Karpas-422 (cell line): ENCODE measurements at regions not wholly inside any gene's neighbourhood (a gene's known extent, or its start where the extent isn't known, plus 50 kb on each side); places are given as distances from the start of the nearest gene placed in this dataset.
"Not testable (repeated sequence)": the region's sequence is repeated elsewhere in the genome, so short reads cannot be mapped to it uniquely, and the experiment has no call there.

Experiments
- DNase-seq: peaks from one replicate; pipeline ENCODE4 v3.0.0-alpha.2; 2015
- H2AFZ ChIP-seq: fragments of 200-600 bp; sonication (generic); 2 replicates; pipeline ENCODE4 v1.6.1; 2014; ENCODE audit warnings: antibody characterized with exemption, low read length, mixed read lengths
- H3K27ac ChIP-seq: fragments of 200-600 bp; sonication (generic); 2 replicates; pipeline ENCODE4 v1.5.1; 2014; ENCODE audit warnings: mild to moderate bottlenecking, low read length, moderate library complexity
- H3K27me3 ChIP-seq: fragments of 200-600 bp; sonication (generic); 2 replicates; pipeline ENCODE4 v1.6.1; 2014; ENCODE audit warnings: low read length, mixed read lengths
- H3K36me3 ChIP-seq: fragments of 200-600 bp; sonication (generic); 2 replicates; pipeline ENCODE4 v1.6.1; 2014; ENCODE audit warnings: low read length, mixed read lengths; ENCODE audit not compliant: insufficient read depth
- H3K4me1 ChIP-seq: fragments of 200-600 bp; sonication (generic); 2 replicates; pipeline ENCODE4 v1.6.1; 2014; ENCODE audit warnings: mild to moderate bottlenecking, low read length, mixed read lengths
- H3K4me2 ChIP-seq: fragments of 200-600 bp; sonication (generic); 2 replicates; pipeline ENCODE4 v1.6.1; 2014; ENCODE audit warnings: low read length, low read depth, mild to moderate bottlenecking; ENCODE audit not compliant: poor library complexity, severe bottlenecking
- H3K4me3 ChIP-seq: fragments of 200-600 bp; sonication (generic); 2 replicates; pipeline ENCODE4 v1.5.1; 2014; ENCODE audit warnings: mild to moderate bottlenecking, antibody characterized with exemption, low read length, mixed read lengths
- H3K79me2 ChIP-seq: fragments of 200-600 bp; sonication (generic); 2 replicates; pipeline ENCODE4 v1.6.1; 2014; ENCODE audit warnings: mild to moderate bottlenecking, low read length, mixed read lengths
- H3K9ac ChIP-seq: fragments of 200-600 bp; sonication (generic); 2 replicates; pipeline ENCODE4 v1.6.0; 2014; ENCODE audit warnings: low read length
- H3K9me2 ChIP-seq: fragments of 200-600 bp; sonication (generic), shearing (Covaris generic); replicated peaks from 2 replicates; pipeline ENCODE4 v1.6.0; 2014; ENCODE audit warnings: mild to moderate bottlenecking, low read length, moderate library complexity; ENCODE audit not compliant: insufficient read depth
- H3K9me3 ChIP-seq: fragments of 300-700, 200-600 bp; sonication (generic); 2 replicates; pipeline ENCODE4 v1.6.1; 2014; ENCODE audit warnings: low read length, mixed read lengths
- H4K20me1 ChIP-seq: fragments of 200-600 bp; sonication (generic); 2 replicates; pipeline ENCODE4 v1.6.1; 2014; ENCODE audit warnings: mild to moderate bottlenecking, antibody characterized with exemption, low read length, low read depth; ENCODE audit not compliant: insufficient read depth

DNA sequence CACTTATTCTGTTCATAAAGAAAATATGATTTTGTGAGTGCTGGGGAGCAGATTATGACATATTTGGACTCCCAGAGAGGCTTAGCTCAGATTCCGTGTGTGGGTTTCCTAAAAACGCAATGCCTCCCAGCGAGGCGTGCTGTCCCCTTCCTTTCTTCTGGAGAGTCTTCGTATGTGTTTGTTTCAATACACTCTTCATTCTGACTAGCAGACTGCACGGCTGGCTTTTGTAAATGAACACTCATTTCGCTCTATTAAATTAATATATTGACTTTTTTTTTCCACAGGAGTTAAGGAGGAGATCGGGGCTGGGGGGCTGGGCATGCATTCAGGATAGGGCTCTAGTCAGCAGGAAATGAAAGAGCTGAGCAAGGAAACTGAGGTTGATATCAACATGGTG, 102.3 kb downstream of the KBTBD2 start:
- H3K9me2 ChIP-seq, H4K20me1 ChIP-seq, H3K4me2 ChIP-seq, H3K9me3 ChIP-seq, H3K9ac ChIP-seq, H3K27ac ChIP-seq, H3K27me3 ChIP-seq, H3K79me2 ChIP-seq, DNase-seq, H3K36me3 ChIP-seq, H3K4me1 ChIP-seq, H2AFZ ChIP-seq, H3K4me3 ChIP-seq: not testable (repeated sequence)

DNA sequence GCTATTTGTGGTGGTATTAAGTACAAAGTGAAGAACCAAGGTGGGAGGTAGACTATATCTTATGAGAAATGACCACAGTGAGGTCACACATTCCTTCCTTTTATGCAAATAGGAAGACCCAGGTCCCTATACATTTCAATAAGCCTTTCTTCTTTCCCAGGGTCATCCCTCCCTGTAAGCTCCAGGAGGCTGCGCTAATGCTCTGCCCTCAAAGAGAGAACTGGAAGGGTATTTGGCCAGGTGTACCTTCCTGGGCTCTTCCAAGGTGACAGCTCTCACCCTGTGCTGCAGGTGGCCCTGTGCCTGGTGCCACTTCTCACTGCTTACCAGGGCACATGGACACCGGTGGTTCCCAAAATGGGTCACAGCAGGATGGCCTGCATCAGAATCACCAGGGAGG, 103.4 kb downstream of the KBTBD2 start:
- DNase-seq, H4K20me1 ChIP-seq, H3K9me3 ChIP-seq, H3K79me2 ChIP-seq, H3K9ac ChIP-seq, H3K36me3 ChIP-seq, H3K9me2 ChIP-seq, H2AFZ ChIP-seq, H3K27me3 ChIP-seq, H3K27ac ChIP-seq, H3K4me1 ChIP-seq, H3K4me3 ChIP-seq, H3K4me2 ChIP-seq: not testable (repeated sequence)

DNA sequence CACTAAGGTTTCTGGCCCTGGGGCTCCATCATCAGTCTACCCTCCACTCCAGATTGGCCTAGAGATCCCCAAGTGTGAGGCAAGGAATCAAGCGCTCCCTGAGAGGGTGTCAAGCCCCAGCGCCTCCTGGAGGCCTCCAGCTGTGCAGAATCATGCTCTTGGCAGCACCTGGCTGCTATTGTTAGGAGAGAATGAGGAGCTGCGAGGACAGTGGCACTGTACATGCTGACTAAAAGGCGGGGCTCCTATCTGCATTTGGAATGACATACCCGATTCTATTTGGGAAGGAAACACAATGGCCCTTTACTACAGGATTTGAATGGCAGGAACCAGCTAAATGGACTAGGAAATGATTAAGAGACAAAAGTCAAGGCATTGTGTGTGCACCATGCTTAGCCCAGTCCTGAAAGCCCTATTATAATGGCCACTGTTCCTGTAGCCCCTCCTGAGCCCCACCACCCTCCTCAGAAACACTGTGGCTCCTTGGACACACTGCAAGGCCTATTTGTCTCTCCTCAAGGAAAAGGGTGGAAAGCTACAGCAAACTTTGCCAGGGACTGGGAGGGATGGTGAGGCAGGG, 106.1 kb downstream of the KBTBD2 start:
- not testable (repeated sequence) for DNase-seq, H3K4me3 ChIP-seq, H3K36me3 ChIP-seq, H3K9me3 ChIP-seq, H3K9ac ChIP-seq, H3K4me1 ChIP-seq, H4K20me1 ChIP-seq, H3K9me2 ChIP-seq, H3K79me2 ChIP-seq, H2AFZ ChIP-seq, H3K27me3 ChIP-seq, H3K4me2 ChIP-seq, H3K27ac ChIP-seq

DNA sequence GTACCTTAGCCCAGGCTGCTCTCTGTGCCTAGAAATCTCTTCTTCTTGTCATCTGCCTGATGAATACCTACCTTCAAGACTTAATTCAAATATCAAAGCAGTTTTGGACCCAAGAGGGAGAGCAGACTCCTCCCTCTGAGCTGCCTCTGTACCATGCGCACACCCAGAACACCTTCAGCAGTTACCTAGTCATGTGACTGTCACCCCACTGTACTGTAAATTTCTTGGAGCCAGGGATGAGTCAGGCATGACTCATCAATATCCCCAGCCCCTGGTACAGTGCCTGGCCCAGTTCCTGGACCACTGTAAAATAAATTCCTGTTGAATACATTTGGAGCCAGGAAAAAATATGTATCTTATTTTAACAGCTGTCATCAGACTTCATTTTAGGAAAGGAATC, 111.7 kb downstream of the KBTBD2 start:
- not testable (repeated sequence) for H2AFZ ChIP-seq, H3K9me2 ChIP-seq, H3K27ac ChIP-seq

DNA sequence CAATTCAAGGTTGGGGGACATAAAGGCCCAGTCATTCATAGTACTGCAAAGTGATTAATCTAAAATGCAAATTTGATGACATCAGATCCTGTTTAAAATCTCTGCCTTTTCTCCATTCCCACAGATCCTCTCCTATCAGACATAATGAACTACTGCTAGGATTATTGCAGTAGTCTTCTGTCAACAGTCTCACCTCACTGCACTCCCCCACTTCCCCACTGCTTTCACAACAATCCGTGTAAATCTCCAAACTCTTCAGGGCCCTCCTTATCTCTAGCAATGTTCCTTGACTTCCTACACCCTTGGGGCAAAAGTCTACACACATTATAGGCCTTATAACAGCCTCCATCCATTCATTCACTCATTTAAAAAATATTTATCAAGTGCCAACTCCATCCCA, 112.4 kb downstream of the KBTBD2 start:
- H3K27me3 ChIP-seq = no peaks in the 10 kb centered on the region
- DNase-seq = no peak
- H3K36me3 ChIP-seq = no peaks in the 10 kb centered on the region
- H3K9me3 ChIP-seq = no peaks in the 10 kb centered on the region
- no peaks in the 10 kb centered on the region for H4K20me1 ChIP-seq
- no peak overlapping the region for H3K9ac ChIP-seq
- no peak overlapping the region for H3K4me3 ChIP-seq
- no peaks in the 10 kb centered on the region for H3K9me2 ChIP-seq
- H3K4me1 ChIP-seq = no peaks in the 10 kb centered on the region
- no peak overlapping the region for H3K27ac ChIP-seq
- H3K4me2 ChIP-seq = no peak overlapping the region
- H2AFZ ChIP-seq = no peak overlapping the region
- no peaks in the 10 kb centered on the region for H3K79me2 ChIP-seq

More for the DNA sequence above, 111.7 kb downstream of the KBTBD2 start:
- not testable (repeated sequence) for H3K27me3 ChIP-seq, H3K4me3 ChIP-seq, H3K9ac ChIP-seq, H3K79me2 ChIP-seq, H3K36me3 ChIP-seq, H3K4me1 ChIP-seq, H4K20me1 ChIP-seq, DNase-seq, H3K4me2 ChIP-seq, H3K9me3 ChIP-seq

DNA sequence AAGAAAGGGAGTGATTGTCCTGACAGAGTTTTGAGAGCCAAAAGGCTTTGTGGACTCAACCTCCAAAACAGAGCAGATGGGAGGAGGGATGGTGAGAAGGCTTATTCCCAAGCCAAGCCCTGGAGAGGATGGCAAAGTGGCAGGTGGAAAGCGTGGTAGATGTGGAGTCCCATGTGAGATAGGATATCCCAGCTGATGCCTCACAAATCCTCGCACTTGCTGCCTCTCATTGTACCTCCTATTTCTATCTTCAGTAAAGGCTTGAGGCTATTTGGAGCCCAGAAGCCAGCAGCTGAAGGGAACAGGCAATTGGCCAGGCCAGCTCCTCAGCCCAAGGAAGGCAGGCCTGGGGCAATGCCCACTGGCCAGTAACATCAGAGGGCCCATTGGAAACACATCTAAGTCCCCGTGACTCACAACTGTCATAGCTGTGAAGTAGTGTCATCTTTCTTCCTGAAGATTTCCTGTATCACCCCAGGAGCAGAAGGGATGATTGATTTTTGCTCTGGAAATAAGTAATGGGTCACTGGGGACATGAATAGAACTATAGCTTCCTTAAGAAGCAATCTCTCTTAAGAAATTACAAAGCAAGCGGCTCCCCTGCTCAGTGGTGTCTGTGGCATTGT, 114.4 kb downstream of the KBTBD2 start:
- H2AFZ ChIP-seq, H3K9ac ChIP-seq, DNase-seq, H3K4me3 ChIP-seq, H4K20me1 ChIP-seq, H3K9me3 ChIP-seq, H3K27ac ChIP-seq, H3K27me3 ChIP-seq, H3K79me2 ChIP-seq, H3K4me2 ChIP-seq, H3K36me3 ChIP-seq, H3K4me1 ChIP-seq, H3K9me2 ChIP-seq: not testable (repeated sequence)

DNA sequence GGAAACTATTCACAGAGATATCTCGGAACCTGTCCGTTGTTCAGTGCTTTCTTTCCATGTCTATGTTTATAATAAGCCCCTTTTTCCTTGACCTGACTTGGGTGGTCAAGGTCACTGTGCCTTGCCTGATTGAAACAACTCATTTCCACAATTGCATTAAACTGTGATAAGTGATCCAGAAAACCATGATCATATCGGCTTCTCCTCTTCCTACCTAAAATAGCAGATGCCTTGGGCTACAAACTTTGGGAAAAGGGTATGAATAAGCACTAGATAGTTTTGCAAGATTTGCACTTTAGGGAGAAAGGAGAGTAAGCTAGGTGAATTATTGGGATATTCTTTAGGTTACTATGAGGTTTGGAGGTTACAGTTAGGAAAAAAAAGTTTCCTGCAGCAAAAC, 115.2 kb downstream of the KBTBD2 start:
- H3K27ac ChIP-seq, H3K9ac ChIP-seq, H3K79me2 ChIP-seq, H2AFZ ChIP-seq, H3K4me1 ChIP-seq, H3K27me3 ChIP-seq, H4K20me1 ChIP-seq, H3K4me2 ChIP-seq, H3K9me3 ChIP-seq, H3K36me3 ChIP-seq, H3K4me3 ChIP-seq, DNase-seq, H3K9me2 ChIP-seq: not testable (repeated sequence)

DNA sequence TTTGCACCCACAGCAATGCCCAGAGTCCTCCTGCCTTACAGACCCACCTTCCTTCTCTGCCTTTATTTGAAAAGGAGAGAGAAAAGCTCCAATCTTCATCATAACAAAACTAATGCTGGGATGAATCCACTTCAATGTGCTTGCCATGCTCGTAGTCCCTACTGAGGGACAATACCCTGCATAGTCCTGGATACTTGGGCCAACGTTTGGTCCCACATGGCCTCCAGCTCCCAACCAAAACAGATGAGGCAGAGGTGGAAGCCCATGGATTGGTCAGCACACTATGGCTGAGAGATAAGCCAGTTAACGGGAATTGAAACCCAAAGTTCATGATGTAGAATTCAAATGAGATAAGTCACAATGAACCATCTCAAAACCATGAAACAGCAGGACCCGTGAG, 115.8 kb downstream of the KBTBD2 start:
- H2AFZ ChIP-seq = not testable (repeated sequence)

DNA sequence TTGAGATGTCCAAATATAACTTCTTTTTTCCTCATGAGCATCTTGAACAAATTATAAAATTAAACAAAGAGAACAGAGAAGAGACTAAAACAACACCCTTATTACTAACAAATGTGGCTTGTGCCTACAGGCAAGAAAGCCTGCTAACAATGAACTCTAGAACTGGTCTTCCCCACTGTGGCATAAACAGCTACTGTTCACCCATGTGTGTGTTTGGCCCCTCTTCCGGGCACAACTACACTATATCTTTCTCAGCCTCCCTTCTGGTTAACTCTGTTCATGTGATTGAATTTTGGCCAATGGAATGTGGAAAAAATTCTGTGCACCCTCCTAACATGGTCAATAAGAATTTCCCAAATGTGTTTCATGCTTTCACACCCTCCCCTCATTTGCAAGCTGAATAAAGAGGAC, 117.0 kb downstream of the KBTBD2 start:
- H3K4me2 ChIP-seq = no peak overlapping the region
- H3K9ac ChIP-seq = no peak overlapping the region
- no peaks in the 10 kb centered on the region for H3K9me3 ChIP-seq
- no peak for DNase-seq
- H3K9me2 ChIP-seq = no peaks in the 10 kb centered on the region
- H3K27me3 ChIP-seq = no peaks in the 10 kb centered on the region
- no peaks in the 10 kb centered on the region for H3K4me1 ChIP-seq
- H4K20me1 ChIP-seq = no peaks in the 10 kb centered on the region
- H3K79me2 ChIP-seq = no peaks in the 10 kb centered on the region
- no peak overlapping the region for H3K27ac ChIP-seq
- H3K36me3 ChIP-seq = no peaks in the 10 kb centered on the region
- no peak overlapping the region for H2AFZ ChIP-seq
- H3K4me3 ChIP-seq = no peak overlapping the region

More for the DNA sequence above, 115.8 kb downstream of the KBTBD2 start:
- not testable (repeated sequence) for H3K9ac ChIP-seq, H3K9me2 ChIP-seq, H3K9me3 ChIP-seq, H4K20me1 ChIP-seq, H3K27me3 ChIP-seq, H3K4me3 ChIP-seq, H3K4me2 ChIP-seq, H3K4me1 ChIP-seq, H3K79me2 ChIP-seq, H3K36me3 ChIP-seq, DNase-seq, H3K27ac ChIP-seq
